ENCODE measurements at regions not wholly inside any gene's neighbourhood (a gene's known extent, or its start where the extent isn't known, plus 50 kb on each side); places are given as distances from the start of the nearest gene placed in this dataset.

DNA sequence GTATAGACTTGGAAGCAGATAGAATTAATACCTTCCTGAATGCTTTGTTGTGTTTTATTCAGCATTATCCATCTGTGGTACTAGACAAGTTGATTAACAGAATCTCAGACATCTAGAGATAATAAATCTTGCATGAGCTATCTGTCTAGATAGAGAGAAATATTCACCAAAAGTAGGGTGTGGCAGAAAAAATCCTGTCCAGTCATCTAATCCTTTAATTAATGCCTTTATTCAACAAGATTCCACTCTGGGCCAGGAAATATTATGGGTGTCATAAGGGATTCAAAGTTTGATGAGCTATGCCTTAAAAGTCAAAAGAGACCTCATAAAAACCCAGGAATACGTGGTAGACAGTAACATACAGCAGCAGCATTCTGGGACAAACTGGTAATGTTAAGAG lies 601.2 kb downstream of the LMO4 start:
- TF ChIP-seq CTCF (IDR thresholded peaks at IDR 0.05): no peak
- no peak for TF ChIP-seq POLR2A (IDR thresholded peaks at IDR 0.05)

All from body of pancreas (tissue), 4 donors.